Fibroblast of the conjunctiva (primary cell): ENCODE measurements at regions not wholly inside any gene's neighbourhood (a gene's known extent, or its start where the extent isn't known, plus 50 kb on each side); places are given as distances from the start of the nearest gene placed in this dataset.
A peak's percentile ranks its signal among the peaks of the same experiment; 100 is the strongest.
"Not testable (repeated sequence)": the region's sequence is repeated elsewhere in the genome, so short reads cannot be mapped to it uniquely, and the experiment has no call there.

Experiments used
- DNase-seq: peaks from one replicate; pipeline ENCODE4 v3.0.0-alpha.2; 2010; ENCODE audit warnings: low read depth

GRCh38 chr6:164377348-164377918 lies 932.0 kb downstream of the C6orf118 start:
- no peak for DNase-seq

GRCh38 chr6:164370773-164371172 lies 938.6 kb downstream of the C6orf118 start:
- DNase-seq, result no peak

GRCh38 chr6:164359441-164359840 lies 944.9 kb downstream of the QKI start:
- no peak for DNase-seq

GRCh38 chr6:164359036-164359435 lies 944.5 kb downstream of the QKI start:
- DNase-seq, result no peak

GRCh38 chr6:164356814-164357213 lies 942.3 kb downstream of the QKI start:
- no peak for DNase-seq

- no peak for DNase-seq
Measured at GRCh38 chr6:164347455-164347854, 932.9 kb downstream of the QKI start.

- no peak for DNase-seq
Measured at GRCh38 chr6:164346631-164347030, 932.1 kb downstream of the QKI start.

GRCh38 chr6:164345806-164346496 lies 931.4 kb downstream of the QKI start:
- DNase-seq, result no peak

- no peak for DNase-seq
Measured at GRCh38 chr6:164345327-164345726, 930.8 kb downstream of the QKI start.

GRCh38 chr6:164344801-164345291 lies 930.3 kb downstream of the QKI start:
- no peak for DNase-seq

- not testable (repeated sequence) for DNase-seq
Measured at GRCh38 chr6:164339442-164339841, 924.9 kb downstream of the QKI start.

GRCh38 chr6:164337925-164338397 lies 923.4 kb downstream of the QKI start:
- no peak for DNase-seq

- DNase-seq, result no peak
Measured at GRCh38 chr6:164337024-164337924, 922.8 kb downstream of the QKI start.

GRCh38 chr6:164336455-164336854 lies 921.9 kb downstream of the QKI start:
- DNase-seq, result no peak

GRCh38 chr6:164331026-164331425 lies 916.5 kb downstream of the QKI start:
- no peak for DNase-seq

GRCh38 chr6:164325168-164325567 lies 910.6 kb downstream of the QKI start:
- DNase-seq, result no peak

GRCh38 chr6:164322533-164322932 lies 908.0 kb downstream of the QKI start:
- DNase-seq, result peak; percentile 76

- no peak for DNase-seq
Measured at GRCh38 chr6:164321297-164321696, 906.8 kb downstream of the QKI start.

GRCh38 chr6:164315376-164315775 lies 900.9 kb downstream of the QKI start:
- no peak for DNase-seq

GRCh38 chr6:164308339-164308738 lies 893.8 kb downstream of the QKI start:
- DNase-seq, result no peak

GRCh38 chr6:164303102-164303964 lies 888.8 kb downstream of the QKI start:
- peak; percentile 54 for DNase-seq

- no peak for DNase-seq
Measured at GRCh38 chr6:164296411-164296810, 881.9 kb downstream of the QKI start.
